ENCODE measurements at regions not wholly inside any gene's neighbourhood (a gene's known extent, or its start where the extent isn't known, plus 50 kb on each side); places are given as distances from the start of the nearest gene placed in this dataset.

- no peak for DNase-seq
Observed at GRCh38 chr11:10358696-10359095, 53.8 kb downstream of the ADM start.

DNA sequence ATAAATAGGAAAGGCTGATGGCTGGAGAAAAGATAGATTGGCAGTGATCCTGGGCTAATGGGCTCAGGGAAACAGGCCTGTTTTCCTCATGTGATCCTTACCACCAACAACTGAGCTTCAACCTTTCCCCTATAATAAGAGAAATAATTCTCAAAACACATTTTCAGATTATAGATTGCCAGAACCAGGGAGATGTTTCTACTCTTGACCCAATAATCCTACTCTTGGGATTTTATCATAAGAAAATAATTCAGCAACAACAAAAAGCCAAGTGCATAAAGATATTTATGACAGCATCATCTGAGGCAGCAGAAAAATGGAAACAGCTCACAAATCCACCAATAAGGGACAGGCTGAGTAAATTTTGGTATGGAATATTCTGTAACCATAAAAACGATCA is 54.3 kb downstream of the ADM start:
- no peak for DNase-seq

GRCh38 chr11:10360835-10361234 is 56.0 kb downstream of the ADM start:
- DNase-seq: no peak

DNA sequence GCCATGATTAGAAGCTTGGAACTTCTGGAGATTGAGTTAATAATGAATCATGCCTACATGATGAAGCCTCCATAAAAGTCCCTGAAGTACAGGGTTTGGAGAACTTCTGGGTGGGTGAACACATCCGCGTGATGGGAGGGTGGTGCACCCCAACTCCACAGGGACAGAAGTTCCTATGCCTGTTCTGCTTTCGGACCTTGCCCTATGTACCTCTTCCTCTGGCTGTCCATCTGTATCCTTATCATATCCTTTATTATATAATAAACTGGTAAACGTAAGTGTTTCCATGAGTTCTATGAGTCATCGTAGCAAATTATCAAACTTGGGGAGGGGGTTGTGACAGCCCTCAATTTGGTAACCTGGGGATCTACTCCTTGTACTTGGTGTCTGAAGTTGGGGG is 60.2 kb downstream of the ADM start:
- no peak for DNase-seq

DNA sequence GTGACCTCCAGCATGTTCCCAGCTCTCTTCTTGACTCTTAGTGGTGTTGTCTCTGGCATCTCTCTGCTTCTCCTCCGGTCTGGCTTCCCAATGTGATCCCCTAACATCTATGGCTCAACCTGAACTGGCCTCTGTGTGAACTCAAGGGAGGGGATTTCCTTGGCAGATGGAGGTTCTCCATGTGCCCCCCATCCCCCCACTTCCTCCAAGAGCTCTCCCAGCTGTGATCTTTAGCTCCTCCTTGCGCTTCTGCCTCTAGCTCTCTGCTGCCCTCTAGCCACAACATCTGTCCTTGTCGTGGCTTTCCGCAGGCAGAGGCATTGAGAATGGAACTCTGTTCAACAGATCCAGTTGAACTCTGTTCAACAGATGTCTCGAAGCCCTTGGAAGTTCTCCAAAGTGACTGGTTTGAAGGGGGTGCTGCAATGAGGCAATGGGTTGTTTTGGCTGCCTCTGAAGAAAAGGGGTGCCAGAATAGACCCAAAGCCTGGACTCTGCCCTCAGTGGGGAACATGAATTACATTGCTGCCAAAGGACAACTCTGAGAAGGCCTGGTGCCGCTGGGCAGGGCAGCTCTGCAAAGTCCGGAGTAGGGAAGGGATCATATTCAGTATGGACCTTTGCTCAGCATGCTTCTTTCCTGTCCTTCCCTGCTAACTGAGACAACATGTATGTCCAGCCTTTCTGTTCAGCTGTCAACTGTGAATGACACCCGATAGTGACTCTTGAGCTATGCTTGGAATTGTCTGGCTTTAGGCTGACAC is 61.9 kb downstream of the ADM start:
- DNase-seq: peak; percentile 76

- DNase-seq: no peak
Observed at GRCh38 chr11:10371926-10372641, 67.2 kb downstream of the ADM start.

DNA sequence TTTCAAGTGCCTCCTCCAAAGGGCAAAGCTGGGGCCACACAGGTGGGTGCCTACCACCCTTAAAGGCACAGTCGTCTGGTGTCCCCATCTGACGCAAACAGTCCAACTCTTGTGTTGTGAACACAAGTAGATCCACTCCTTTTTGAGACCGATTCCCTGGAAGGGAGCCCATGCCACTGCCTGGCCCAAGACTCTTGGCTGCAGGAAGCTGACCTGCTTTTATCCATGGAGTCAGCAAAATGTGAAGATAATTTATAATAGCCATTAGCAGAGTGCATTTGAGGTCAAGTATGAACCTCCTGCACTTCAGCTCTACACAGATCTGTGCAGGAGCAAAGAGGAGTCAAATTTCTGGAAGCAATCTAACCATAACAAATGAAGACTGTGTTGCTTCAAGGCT is 68.5 kb downstream of the ADM start:
- no peak for DNase-seq

GRCh38 chr11:10373929-10374328 is 69.1 kb downstream of the ADM start:
- DNase-seq: no peak

GRCh38 chr11:10374386-10374785 is 69.5 kb downstream of the ADM start:
- no peak for DNase-seq

DNA sequence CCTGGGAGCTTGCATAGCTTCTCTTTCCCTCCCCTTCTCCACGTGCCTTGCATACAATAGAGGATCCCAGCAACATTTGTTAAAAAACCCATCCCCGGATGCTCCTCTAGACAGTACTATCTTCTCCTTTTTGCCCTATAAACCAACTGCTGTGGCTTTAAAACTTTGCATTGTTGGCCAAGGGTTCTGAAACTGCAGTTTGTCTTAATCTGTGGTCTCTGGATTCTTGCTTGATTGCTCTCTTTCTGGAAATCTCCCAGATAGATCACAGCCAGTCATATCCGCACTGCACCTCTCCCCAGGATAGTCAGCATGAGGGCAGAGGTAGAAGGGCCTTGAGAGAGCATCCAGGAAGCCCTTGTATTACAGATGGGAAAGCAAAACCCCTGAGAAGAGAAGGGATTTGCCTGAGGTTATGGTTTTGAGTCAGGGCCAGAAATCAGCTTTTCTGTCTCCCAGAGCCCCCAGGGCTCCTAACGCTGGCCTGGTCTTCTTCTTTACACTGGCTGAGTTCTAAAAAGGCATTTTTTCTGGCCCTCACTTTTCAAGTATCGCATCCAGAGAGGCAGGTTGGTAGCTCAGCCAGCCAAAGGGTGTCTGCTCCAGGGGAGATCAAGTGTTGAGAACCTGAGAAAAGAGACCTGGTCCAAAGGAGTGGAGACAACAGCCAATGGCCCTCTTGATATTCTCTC is 70.6 kb downstream of the ADM start:
- no peak for DNase-seq

DNA sequence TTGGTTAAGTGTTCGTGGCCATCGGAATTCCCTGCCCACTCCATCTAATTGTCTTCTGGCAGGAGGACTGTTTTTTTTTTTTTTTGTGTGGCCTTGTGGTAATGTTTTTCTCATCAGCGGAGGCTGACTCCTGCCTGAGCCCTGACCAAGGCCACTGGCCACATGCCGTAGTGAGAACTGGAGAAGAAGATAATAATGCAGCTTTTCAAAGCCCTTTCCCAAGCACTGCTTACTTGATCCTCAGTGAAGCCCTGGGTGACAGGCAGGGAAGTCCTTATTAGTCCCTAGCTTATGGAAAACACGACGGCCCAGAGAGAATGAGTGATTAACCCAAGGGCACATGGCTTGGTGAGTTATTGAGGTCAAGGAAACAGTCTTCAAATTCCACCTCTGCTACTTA is 71.2 kb downstream of the ADM start:
- no peak for DNase-seq

GRCh38 chr11:10377183-10377582 is 72.3 kb downstream of the ADM start:
- no peak for DNase-seq

DNA sequence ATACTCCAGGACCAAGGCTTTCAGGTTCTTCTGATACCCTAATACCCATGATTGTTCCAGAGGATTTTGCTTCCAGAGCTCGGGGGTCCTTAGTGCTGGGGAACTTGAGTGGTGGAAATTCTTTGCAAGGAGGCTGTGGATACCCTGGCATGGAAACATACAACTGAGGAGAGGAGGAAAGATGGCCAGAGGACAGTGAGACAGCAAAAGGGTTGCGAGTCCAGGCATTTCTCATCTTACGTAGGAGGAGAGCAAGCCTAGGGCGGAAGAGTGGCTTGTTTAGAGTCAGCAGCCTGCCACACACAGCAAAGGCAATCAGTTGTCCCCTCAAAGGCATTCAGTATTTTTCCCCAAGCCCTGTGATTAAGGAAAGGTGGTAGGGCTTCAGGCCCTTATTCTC is 73.5 kb downstream of the ADM start:
- DNase-seq: no peak

DNA sequence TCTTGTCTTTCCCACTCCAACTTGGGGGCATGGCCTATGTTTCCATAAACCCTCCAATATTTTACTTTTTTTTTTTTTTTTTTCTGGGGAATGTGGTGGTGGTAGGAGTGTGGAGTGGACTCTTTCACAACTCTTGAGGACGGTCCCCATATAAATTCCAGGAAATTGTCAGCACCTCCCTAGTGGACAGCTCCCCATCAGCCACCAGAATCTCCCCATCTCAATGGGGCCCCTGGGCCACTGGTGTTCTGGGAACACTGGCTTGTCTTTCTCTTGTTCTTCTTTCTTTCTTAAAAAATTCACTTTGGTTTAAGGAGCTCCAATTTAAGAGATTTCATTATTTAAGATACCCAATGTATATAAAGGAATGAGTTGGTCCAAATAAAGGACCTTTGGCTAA is 74.1 kb downstream of the ADM start:
- no peak for DNase-seq

DNA sequence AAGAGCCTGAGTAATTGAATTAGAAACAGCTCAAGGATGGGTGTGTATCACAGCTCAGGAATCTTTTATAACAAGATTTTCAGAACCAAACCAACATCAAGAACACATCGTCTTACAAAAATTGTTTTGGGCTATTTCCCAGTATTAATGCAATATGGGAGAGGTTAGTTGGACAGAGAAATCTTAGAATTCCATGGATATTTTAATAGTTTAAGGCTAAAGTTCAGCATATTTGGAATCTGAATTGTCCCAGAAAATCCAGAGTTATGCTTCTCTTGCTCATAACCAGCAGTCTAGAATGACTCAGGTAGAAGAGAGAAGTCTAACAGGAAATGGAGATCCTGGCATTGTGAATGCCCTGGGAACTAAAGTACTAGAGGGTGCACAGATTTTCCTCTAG is 74.6 kb downstream of the ADM start:
- DNase-seq: no peak

- DNase-seq: no peak
Observed at GRCh38 chr11:10379871-10380568, 75.0 kb upstream of the AMPD3 start.

DNA sequence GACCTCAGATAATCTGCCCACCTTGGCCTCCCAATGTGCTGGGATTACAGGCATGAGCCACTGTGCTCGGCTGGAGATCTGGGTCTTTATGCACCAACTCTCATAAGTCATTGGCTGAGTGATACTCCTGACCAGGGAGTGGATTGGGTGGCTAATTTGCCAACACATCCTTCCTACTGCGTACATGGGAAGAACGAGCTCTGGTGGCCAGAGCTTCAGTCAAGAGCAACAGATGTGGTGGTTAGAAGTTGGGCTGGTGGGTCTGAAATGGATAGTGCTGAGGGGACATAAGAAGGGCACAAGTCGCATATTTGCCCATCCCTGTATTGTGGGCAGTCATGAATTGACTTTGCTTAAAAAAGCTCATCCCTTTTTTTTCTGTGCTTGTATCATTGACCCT is 74.1 kb upstream of the AMPD3 start:
- DNase-seq: no peak

GRCh38 chr11:10381736-10382135 is 73.3 kb upstream of the AMPD3 start:
- DNase-seq: no peak

- DNase-seq: no peak
Observed at GRCh38 chr11:10382518-10382917, 72.5 kb upstream of the AMPD3 start.

DNA sequence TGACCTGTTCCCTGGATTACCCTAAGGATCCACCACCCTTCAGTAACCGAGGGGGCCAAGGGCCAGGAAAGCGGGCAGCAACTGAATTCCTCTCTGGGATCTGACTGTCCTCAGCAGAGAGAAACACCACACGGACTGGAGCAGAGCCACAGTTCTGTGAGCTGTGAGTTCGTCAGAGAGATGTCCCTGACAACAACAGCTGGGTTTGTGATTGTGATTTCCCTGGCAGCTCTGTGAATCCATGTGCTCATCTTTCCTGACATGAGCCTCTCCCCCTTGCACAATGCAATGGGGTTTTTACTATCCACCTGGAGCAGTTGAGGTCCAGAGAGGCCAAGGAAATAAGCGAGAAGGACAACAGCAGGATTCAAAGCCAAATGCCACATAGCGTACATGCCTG is 69.4 kb upstream of the AMPD3 start:
- DNase-seq: no peak

DNA sequence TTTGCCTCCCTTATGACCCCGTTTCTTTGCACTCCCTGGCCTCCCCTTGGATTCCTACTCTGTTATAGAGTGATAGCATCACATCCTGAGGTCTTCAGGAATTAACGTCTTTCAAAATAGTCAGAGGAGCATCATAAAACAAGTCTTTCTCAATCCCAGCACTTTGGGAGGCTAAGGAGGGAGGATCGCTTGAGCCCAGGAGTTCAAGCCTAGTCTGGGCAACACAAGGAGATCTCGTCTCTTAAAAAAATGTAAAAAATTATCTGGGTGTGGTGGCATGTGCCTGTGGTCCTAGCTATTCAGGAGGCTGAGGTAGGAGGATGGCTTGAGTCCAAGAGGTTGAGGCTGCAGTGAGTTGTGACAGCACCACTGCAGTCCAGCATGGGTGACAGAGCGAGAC is 68.7 kb upstream of the AMPD3 start:
- DNase-seq: no peak

DNA sequence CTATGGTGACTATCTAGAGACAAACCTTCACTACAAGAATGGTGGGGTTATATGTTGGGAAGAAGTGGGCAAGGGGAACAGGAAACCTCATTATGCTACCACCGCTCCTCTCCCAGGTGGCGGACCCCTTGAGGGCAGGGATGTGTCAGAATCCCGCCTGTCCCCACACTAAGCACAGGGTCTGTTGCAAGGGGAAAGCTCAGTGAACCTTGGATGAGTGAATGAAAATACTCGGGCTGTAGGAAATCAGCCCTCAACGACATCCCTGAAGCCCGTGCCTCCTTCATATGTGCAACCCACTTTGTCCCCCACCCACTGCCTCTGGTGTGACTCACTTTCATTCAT is 68.2 kb upstream of the AMPD3 start:
- no peak for DNase-seq

- DNase-seq: no peak
Observed at GRCh38 chr11:10387206-10388083, 67.6 kb upstream of the AMPD3 start.
